K562 (cell line): ENCODE measurements at regions not wholly inside any gene's neighbourhood (a gene's known extent, or its start where the extent isn't known, plus 50 kb on each side); places are given as distances from the start of the nearest gene placed in this dataset.

Experiments used
- ATAC-seq: fragments of 200-7000 bp; cut with Tn5 transposase; 3 replicates; pipeline ENCODE4 v1.9.1; 2020; ENCODE audit warnings: moderate library complexity
- BruUV-seq: library from RNA; stranded (reverse); fragments of 400-500 nt; replicated peaks from 2 replicates; lab custom pipeline; 2021; lab: Mats Ljungman, UMichigan
- CTCF ChIA-PET: fragments of 300-600 bp; formaldehyde crosslinking; extraction: SDS; loops from one replicate; lab custom pipeline; 2021; ENCODE audit warnings: low intra/inter-chr PET ratio; lab: Yijun Ruan, JAX
- POLR2A ChIA-PET: fragments of 300-600, 350-650 bp; sonication (Branson Sonifier 250); formaldehyde crosslinking; extraction: SDS; loops from one replicate; lab custom pipeline; 2021; ENCODE audit warnings: antibody characterized with exemption, inconsistent platforms; lab: Yijun Ruan, JAX
- DNase-seq, 4 experiments: peaks; one replicate each; pipeline versions ENCODE4 v3.0.0 to v3.0.0-alpha.2; 2011 to 2018; ENCODE audit warnings: low spot score in 3 of 4, mixed read lengths in 3 of 4; ENCODE audit errors: extremely low read depth in 1 of 4
- FAIRE-seq: peaks from 2 replicates; lab custom pipeline; 2011; peaks lifted over from hg19 to GRCh38; lab: Jason Lieb, UNC
- H2AFZ ChIP-seq: 2 replicates; pipeline ENCODE4 v1.6.0; 2011; ENCODE audit warnings: low read depth, low read length, control low read depth, inconsistent platforms
- H3K27ac ChIP-seq: fragments of 200-600 bp; 3 replicates; pipeline ENCODE4 v1.8.0; 2011; ENCODE audit warnings: low read depth, mild to moderate bottlenecking, control low read depth, inconsistent platforms, low read length, moderate library complexity, mixed read lengths; ENCODE audit errors: extremely low read depth
- H3K27me3 ChIP-seq, 2 experiments: fragments of 300-600 bp in 1 of 2; 2 replicates in 1 of 2; 3 replicates in 1 of 2; pipeline versions ENCODE4 v1.6.0 to v1.8.0; 2011; ENCODE audit warnings: inconsistent platforms in 2 of 2, low read length in 2 of 2, mild to moderate bottlenecking in 1 of 2, mixed read lengths in 1 of 2, moderate library complexity in 1 of 2; ENCODE audit not compliant: control insufficient read depth in 2 of 2, insufficient read depth in 2 of 2
- H3K36me3 ChIP-seq: fragments of 300-600 bp; 3 replicates; pipeline ENCODE4 v1.8.0; 2011; ENCODE audit warnings: mild to moderate bottlenecking, low read length, inconsistent platforms; ENCODE audit not compliant: control insufficient read depth, insufficient read depth
- H3K4me1 ChIP-seq, 2 experiments: fragments of 200-600 bp in 1 of 2; replicated peaks in 1 of 2; 2 replicates in 1 of 2; 3 replicates in 1 of 2; pipeline versions ENCODE4 v1.5.1 to v1.8.0; 2011; ENCODE audit warnings: inconsistent platforms in 2 of 2, low read length in 2 of 2, mild to moderate bottlenecking in 1 of 2, mixed read lengths in 1 of 2, moderate library complexity in 1 of 2; ENCODE audit not compliant: control insufficient read depth in 2 of 2, insufficient read depth in 2 of 2
- H3K4me2 ChIP-seq: 2 replicates; pipeline ENCODE4 v1.6.1; 2011; ENCODE audit warnings: low read length, control low read depth, inconsistent platforms, mixed read lengths; ENCODE audit not compliant: insufficient read depth
- H3K4me3 ChIP-seq: fragments of 200-600 bp; sonication (generic), shearing (Covaris generic); 2 replicates; pipeline ENCODE4 v1.5.1; 2016; ENCODE audit warnings: control low read depth, inconsistent platforms
- H3K79me2 ChIP-seq: fragments of 200-600 bp; 3 replicates; pipeline ENCODE4 v1.8.0; 2011; ENCODE audit warnings: low read length, inconsistent platforms; ENCODE audit not compliant: control insufficient read depth, insufficient read depth
- H3K9ac ChIP-seq, 2 experiments: 2 replicates each; pipeline versions ENCODE4 v1.6.0 to v1.6.1; 2011; ENCODE audit warnings: low read depth in 2 of 2, low read length in 2 of 2, control low read depth in 1 of 2, inconsistent platforms in 1 of 2, mild to moderate bottlenecking in 1 of 2, mixed read lengths in 1 of 2; ENCODE audit not compliant: insufficient read depth in 1 of 2
- H3K9me1 ChIP-seq: one replicate; pipeline ENCODE4 v1.6.0; 2011; ENCODE audit warnings: inconsistent platforms, mild to moderate bottlenecking, low read length, moderate library complexity; ENCODE audit not compliant: control insufficient read depth, insufficient read depth
- H3K9me3 ChIP-seq: replicated peaks from 2 replicates; pipeline ENCODE4 v1.5.1; 2011; ENCODE audit warnings: low read depth, low read length, inconsistent platforms; ENCODE audit not compliant: control insufficient read depth, insufficient read depth
- H4K20me1 ChIP-seq: replicated peaks from 2 replicates; pipeline ENCODE4 v1.6.1; 2011; ENCODE audit warnings: low read length, inconsistent platforms, mixed read lengths; ENCODE audit not compliant: control insufficient read depth, insufficient read depth
- BRD9 ChIP-seq: fragments of 450-650 bp; IDR thresholded peaks from 2 replicates; pipeline ENCODE4 v1.6.1; 2018; ENCODE audit warnings: low read depth; ENCODE audit not compliant: partially characterized antibody
- HMG20B ChIP-seq: fragments of 250-450 bp; sonication (Bioruptor Pico); IDR thresholded peaks from 2 replicates; pipeline ENCODE4 v1.5.0; 2021; ENCODE audit warnings: mild to moderate bottlenecking
- NFIX ChIP-seq: fragments of 250-450 bp; sonication (Bioruptor Pico); IDR thresholded peaks from 2 replicates; pipeline ENCODE4 v1.4.0; 2020; ENCODE audit warnings: low read depth, mild to moderate bottlenecking, moderate library complexity
- PHB2 ChIP-seq: fragments of 450-650 bp; IDR thresholded peaks from 2 replicates; pipeline ENCODE4 v1.6.1; 2017; ENCODE audit warnings: low read depth
- RBFOX2 ChIP-seq: fragments of 200-400 bp; formaldehyde crosslinking; IDR thresholded peaks from 2 replicates; pipeline ENCODE4 v1.6.1; 2017; ENCODE audit warnings: low read depth, mild to moderate bottlenecking, low read length, moderate library complexity
- SMC3 ChIP-seq: conservative IDR thresholded peaks from 2 replicates; pipeline ENCODE4 v1.6.1; 2011; ENCODE audit warnings: low read depth, low read length, improper control_type of control experiment; ENCODE audit not compliant: insufficient read depth
- SP1 ChIP-seq: sonication (generic); formaldehyde crosslinking; IDR thresholded peaks from 2 replicates; pipeline ENCODE4 v1.8.1; 2022; ENCODE audit warnings: mild to moderate bottlenecking, missing genetic modification reagents
- TAF15 ChIP-seq: fragments of 200-400 bp; formaldehyde crosslinking; IDR thresholded peaks from 2 replicates; pipeline ENCODE4 v1.6.1; 2017; ENCODE audit warnings: mild to moderate bottlenecking, low read depth, low read length, moderate library complexity
- ZNF3 ChIP-seq: fragments of 250-450 bp; sonication (Bioruptor Pico); IDR thresholded peaks from 2 replicates; pipeline ENCODE4 v1.5.0; 2021; ENCODE audit warnings: mild to moderate bottlenecking, moderate library complexity
- ZNF407 ChIP-seq: fragments of 450-650 bp; IDR thresholded peaks from 2 replicates; pipeline ENCODE4 v1.6.1; 2016; ENCODE audit warnings: low read depth
- ZNF445 ChIP-seq: fragments of 250-450 bp; sonication (Bioruptor Pico); IDR thresholded peaks from 2 replicates; pipeline ENCODE4 v1.4.0; 2020; ENCODE audit warnings: low read depth, mild to moderate bottlenecking, moderate library complexity
- WGBS: fragments of 100-300 bp; shearing (Covaris generic); methylation state at CpG from one replicate; pipeline ENCODE4 v1.1.6; 2016; ENCODE audit warnings: low coverage, mixed read lengths; ENCODE audit not compliant: insufficient coverage; ENCODE audit errors: missing lambda C conversion rate; 5-methylcytosine and 5-hydroxymethylcytosine counted together
- in situ Hi-C: fragments of 300-500 bp; cut with MboI; formaldehyde crosslinking; loops from 4 replicates; pipeline ENCODE4 v1.15.0; 2018; ENCODE audit warnings: inconsistent platforms, mixed read lengths
- intact Hi-C: fragments of 100-400 bp; cut with micrococcal nuclease; formaldehyde crosslinking; loops from 2 replicates; pipeline ENCODE4 v1.14.2; 2022

GRCh38 chr7:20021831-20022230, 195.4 kb downstream of the MACC1 start:
- WGBS = 0% methylated on average over 1 of the region's 1 CpG
- FAIRE-seq (no peak), ATAC-seq (no peak), DNase-seq (no peak)
- no peaks in the 10 kb centered on the region for H3K79me2 ChIP-seq
- no peak overlapping the region for H3K4me3 ChIP-seq
- in situ Hi-C loops = no loop called here
- ChIA-PET POLR2A (interaction anchor here (1.0 to 1.3 kb wide), 2 partner anchors 9 to 152 kb away, joined by 3 read pairs; no protein-coding TSS in a partner anchor), CTCF (no interaction called here)
- no peak for TF ChIP-seq ZNF407
- TF ChIP-seq ZNF445 (CRISPR knock-in tag) = no peak
- no peak for TF ChIP-seq PHB2
- no peak for TF ChIP-seq RBFOX2
- no peak for TF ChIP-seq BRD9
- no peak for TF ChIP-seq ZNF3 (CRISPR knock-in tag)
- no peak for TF ChIP-seq NFIX
- TF ChIP-seq SMC3 = no peak
- no peak for TF ChIP-seq HMG20B (CRISPR knock-in tag)
- no peak for TF ChIP-seq SP1 (CRISPR knock-in tag)
- no peak for TF ChIP-seq TAF15
- no peaks in the 10 kb centered on the region for H4K20me1 ChIP-seq
- no peak overlapping the region for H3K4me2 ChIP-seq
- no peaks in the 10 kb centered on the region for H3K9me3 ChIP-seq
- H3K9ac ChIP-seq = no peak overlapping the region
- no peak overlapping the region for H3K27ac ChIP-seq
- no peaks in the 10 kb centered on the region for H3K4me1 ChIP-seq
- intact Hi-C loops = no loop called here
- no peaks in the 10 kb centered on the region for H3K9me1 ChIP-seq
- BruUV-seq = no TSS peak
- no peaks in the 10 kb centered on the region for H3K36me3 ChIP-seq
- H2AFZ ChIP-seq = no peak overlapping the region
- H3K27me3 ChIP-seq = no peaks in the 10 kb centered on the region
